GM21825 (cell line): ENCODE measurements at regions not wholly inside any gene's neighbourhood (a gene's known extent, or its start where the extent isn't known, plus 50 kb on each side); places are given as distances from the start of the nearest gene placed in this dataset.
"Not testable (repeated sequence)": the region's sequence is repeated elsewhere in the genome, so short reads cannot be mapped to it uniquely, and the experiment has no call there.

ENCODE experiments used
- ATAC-seq: cut with Tn5 transposase; IDR thresholded peaks from one replicate; pipeline ENCODE4 v1.9.1; 2021; ENCODE audit warnings: mild to moderate bottlenecking, moderate library complexity; ENCODE audit not compliant: unreplicated experiment

- ATAC-seq = not testable (repeated sequence)
Observed at GRCh38 chr5:27836704-27837103, 798.3 kb upstream of the CDH9 start.

DNA sequence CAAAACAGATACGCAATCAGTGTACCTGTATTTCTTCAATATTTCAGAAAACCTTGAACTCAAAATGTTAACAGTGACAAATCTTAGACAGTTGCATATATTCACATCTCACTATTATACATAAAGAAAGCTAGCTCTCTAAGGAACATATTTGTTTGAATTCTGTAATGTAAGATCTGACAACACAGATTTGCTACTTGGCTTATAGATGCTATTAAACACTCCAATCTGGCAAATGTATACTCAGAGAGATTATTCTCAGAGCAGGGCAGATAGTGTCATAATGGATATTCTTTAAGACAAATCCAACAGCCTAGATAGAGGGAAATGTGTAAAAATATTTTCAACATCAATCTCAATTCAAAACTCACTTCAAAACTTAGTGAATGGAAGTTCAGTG, 794.5 kb upstream of the CDH9 start:
- no peak for ATAC-seq

DNA sequence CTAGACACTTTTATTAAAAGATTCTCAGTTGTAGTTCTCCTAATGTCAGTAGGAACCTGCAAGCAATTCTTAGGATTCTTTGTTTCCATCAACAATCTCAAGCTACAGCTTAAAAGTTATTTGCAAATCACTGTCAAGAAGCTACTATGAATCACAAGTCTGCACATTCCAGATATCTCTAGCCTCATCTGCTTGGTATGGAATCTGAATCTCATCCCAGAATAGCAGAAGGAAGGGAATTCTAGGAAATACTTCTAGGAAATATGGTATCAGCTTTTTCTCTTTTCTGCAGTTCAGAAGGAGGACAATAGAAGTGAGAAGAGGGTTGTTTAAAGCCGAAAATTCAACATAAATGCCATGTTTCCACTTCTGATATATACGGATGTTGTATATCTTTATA, 792.2 kb upstream of the CDH9 start:
- no peak for ATAC-seq

GRCh38 chr5:27821681-27822080, 783.3 kb upstream of the CDH9 start:
- no peak for ATAC-seq

DNA sequence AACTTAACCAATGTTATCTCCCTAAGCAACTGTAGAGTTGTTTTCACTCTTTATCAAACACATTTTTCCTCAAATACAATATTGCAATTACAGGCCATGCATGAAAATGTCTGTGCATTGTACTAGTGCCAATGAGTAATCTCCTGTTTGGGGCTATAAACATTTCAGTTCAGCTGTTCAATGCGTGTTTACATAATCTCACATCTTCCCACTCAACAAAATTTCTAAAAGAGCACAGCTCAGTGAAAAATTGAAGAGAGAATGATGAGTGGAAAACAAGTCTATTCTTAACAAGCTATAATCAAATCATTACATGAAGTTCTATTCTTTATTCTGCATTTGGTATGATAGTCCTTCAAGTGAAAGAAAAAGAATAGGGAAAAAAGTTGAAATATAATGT, 780.5 kb upstream of the CDH9 start:
- no peak for ATAC-seq

DNA sequence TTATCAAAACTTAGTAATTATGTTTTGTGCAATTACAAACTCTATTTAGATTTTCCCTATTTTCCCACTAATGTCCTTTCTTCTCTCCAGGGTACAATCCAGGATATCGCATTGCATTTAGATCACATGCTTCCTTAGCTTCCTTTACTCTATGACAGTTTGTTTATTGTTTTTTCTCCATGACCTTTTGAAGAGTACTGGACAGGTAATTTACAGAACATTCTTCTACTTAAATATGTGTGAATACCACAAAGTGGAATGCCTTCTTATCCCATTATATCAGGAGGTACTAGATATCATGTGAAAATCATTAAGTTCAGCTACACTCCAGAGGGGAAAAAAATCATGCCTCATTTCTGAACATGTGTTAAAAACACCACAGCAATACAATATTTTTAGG, 776.6 kb upstream of the CDH9 start:
- ATAC-seq = no peak

- no peak for ATAC-seq
Observed at GRCh38 chr5:27814286-27814685, 775.9 kb upstream of the CDH9 start.

GRCh38 chr5:27810458-27810857, 772.1 kb upstream of the CDH9 start:
- no peak for ATAC-seq

DNA sequence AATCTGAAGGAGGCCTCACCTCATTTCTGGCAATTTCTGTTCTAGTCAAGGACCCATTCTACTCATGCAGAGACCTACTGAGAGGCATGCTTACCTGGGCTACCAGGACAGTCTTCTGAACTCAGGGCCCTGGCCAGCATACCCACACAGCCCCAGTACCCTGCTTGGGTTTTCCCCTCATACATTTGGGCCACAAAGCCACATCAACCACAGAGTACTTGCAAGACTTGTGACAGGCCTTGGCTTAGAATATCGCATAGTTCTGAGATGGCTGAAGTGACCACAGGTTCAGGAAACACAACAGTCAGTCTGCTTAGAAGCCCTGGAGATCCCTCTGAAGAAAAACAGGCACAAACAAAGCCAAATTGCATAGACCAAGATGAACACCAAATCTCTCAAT, 758.8 kb upstream of the CDH9 start:
- no peak for ATAC-seq

GRCh38 chr5:27788184-27788583, 749.8 kb upstream of the CDH9 start:
- ATAC-seq = no peak

- ATAC-seq = no peak
Observed at GRCh38 chr5:27784317-27784716, 745.9 kb upstream of the CDH9 start.

- no peak for ATAC-seq
Observed at GRCh38 chr5:27778121-27778520, 739.7 kb upstream of the CDH9 start.

GRCh38 chr5:27773636-27774035, 735.2 kb upstream of the CDH9 start:
- ATAC-seq = no peak

- ATAC-seq = no peak
Observed at GRCh38 chr5:27773166-27773565, 734.8 kb upstream of the CDH9 start.

GRCh38 chr5:27769748-27770402, 731.5 kb upstream of the CDH9 start:
- ATAC-seq = no peak

DNA sequence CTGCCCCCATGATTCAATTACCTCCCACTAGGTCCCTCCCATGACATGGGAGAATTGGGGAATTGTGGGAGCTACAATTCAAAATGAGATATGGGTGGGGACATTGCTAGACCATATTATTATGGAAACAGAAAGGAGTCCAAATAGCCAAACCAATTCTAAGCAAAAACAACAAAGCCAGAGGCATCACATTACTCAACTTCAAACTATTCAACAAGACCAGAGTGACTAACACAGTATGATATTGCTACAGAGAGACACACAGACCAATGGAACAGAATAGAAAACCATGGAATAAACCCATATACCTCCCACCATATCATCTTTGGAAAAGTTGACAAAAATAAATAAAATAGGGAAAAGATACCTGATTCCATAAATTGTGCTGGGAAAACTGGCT, 710.5 kb upstream of the CDH9 start:
- ATAC-seq = no peak

DNA sequence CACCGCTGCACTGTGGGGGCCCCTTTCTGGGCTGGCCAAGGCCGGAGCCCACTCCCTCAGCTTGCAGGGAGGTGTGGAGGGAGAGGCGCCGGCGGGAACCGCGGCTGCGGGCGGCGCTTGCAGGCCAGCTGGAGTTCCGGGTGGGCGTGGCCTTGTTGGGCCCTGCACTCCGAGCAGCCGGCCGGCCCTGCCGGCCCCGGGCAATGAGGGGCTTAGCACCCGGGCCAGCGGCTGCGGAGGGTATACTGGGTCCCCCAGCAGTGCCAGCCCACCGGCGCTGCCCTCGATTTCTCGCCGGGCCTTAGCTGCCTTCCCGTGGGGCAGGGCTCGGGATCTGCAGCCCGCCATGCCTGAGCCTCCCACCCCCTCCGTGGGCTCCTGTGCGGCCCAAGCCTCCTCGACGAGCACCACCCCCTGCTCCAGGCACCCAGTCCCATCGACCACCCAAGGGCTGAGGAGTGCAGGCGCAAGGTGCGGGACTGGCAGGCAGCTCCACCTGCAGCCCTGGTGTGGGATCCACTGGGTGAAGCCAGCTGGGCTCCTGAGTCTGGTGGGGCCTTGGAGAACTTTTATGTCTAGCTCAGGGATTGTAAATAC, 705.1 kb upstream of the CDH9 start:
- ATAC-seq = not testable (repeated sequence)

DNA sequence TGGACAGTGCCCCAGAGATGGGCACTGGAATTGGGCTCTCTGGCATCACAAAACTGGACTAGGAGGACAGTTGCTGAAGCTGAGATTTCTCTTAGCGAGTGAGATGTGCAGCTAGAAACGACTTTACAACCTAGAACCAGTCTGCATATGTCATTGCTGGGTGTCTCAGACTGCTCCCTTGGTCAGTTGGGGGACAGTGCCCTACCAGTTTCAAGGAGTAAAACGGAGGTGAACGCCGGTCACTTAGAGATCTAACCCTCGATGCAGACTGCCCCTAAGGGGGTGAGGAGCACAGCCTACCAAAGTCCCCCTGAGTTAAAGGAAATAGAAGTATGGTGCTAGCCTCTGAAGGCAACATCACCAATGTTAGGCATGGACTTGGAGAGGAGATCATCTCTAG, 704.4 kb upstream of the CDH9 start:
- no peak for ATAC-seq

GRCh38 chr5:27734838-27735237, 696.5 kb upstream of the CDH9 start:
- ATAC-seq = no peak

- ATAC-seq = no peak
Observed at GRCh38 chr5:27733237-27733636, 694.9 kb upstream of the CDH9 start.

DNA sequence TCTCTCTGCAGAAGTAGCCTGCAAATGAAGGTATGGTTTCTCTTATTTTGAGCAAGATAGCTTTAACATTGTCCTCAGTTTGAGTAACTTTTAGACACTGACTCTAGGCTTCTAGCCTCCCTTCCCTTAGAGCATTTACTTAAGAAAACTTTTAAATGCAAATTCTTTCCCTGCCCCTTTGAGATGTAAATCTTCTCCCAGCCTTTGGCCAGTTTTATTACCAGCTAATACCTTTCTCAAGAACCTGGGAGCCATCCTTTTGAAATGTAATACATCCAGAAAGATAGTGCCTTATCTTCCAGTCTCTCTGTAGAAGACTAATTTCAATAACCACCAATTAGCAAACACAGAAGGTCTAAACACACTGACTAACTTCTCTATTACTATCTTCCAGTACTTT, 688.9 kb upstream of the CDH9 start:
- no peak for ATAC-seq

DNA sequence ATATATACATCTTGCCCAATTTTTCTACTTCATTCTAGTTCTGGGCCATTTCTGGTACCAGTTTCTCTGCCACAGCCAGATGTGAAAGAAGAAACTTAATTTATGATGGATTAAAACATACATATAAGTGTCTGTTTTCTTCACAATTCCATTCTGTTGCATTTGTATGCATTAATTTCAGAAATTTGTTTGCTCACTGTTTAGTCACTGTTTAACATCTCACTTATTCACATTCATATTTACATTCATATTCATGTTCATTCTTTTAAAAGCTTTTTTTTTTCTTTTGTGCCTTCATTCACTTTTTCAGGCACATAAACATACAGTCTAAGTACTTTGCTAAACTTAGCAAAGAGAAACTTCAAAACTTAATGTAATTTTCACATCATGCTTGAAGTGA, 684.0 kb upstream of the CDH9 start:
- ATAC-seq = no peak

DNA sequence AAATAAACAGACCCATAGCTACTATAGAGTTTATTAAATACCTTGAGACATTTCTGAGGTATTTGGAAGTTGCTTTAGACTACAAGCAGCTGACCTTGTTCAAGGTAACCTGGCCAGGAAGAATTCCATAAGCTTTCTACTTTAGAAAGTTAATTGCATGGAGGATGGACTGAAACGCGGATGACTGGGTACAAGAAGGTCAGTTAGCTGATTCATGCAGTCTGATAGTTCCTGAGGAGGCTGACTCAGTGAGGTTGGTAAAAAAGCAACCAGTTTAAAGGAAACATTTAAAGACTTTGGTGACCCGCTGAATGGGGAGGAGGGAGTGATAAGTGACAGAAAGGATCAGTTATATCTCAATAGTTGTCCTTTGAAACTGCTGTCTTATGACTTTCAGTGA, 670.1 kb upstream of the CDH9 start:
- no peak for ATAC-seq
